Myocyte (in vitro differentiated cells): ENCODE measurements at regions not wholly inside any gene's neighbourhood (a gene's known extent, or its start where the extent isn't known, plus 50 kb on each side); places are given as distances from the start of the nearest gene placed in this dataset.
A peak's percentile ranks its signal among the peaks of the same experiment; 100 is the strongest.
"Not testable (repeated sequence)": the region's sequence is repeated elsewhere in the genome, so short reads cannot be mapped to it uniquely, and the experiment has no call there.

Experiments used
- DNase-seq: peaks from one replicate; pipeline ENCODE4 v3.0.0-alpha.2; 2012; ENCODE audit warnings: low read depth

- no peak for DNase-seq
These were observed 174.7 kb downstream of the MAP2K4 start for GRCh38 chr17:12195418-12195817.

DNA sequence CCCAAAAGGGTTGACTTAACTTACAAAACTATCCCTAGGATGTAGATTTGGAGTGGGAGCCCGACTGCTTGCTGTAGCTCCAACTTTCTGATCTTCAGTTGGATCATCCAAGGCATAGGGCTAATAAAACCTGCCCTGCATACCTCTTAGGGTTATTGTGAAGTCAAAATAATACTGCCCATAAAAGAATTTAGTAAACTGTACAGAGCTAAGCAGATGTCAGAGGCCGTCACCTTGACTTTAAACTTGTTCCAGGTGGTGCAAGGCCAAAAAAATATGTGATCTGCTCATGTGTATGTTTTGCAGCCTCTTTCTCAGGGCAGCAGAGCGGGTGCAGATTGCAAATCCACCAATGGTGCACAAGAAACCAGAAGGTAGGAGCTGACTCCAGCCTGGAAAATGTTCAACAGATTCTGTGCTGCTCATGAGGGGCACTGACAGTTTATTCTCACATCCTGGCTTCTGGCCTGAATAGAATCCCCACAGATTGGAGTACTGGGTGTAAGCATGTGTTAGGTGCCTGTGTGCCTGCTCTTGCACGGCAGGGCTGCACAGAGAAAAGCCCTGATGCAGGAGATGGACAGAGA, 180.7 kb downstream of the MAP2K4 start:
- DNase-seq: no peak

DNA sequence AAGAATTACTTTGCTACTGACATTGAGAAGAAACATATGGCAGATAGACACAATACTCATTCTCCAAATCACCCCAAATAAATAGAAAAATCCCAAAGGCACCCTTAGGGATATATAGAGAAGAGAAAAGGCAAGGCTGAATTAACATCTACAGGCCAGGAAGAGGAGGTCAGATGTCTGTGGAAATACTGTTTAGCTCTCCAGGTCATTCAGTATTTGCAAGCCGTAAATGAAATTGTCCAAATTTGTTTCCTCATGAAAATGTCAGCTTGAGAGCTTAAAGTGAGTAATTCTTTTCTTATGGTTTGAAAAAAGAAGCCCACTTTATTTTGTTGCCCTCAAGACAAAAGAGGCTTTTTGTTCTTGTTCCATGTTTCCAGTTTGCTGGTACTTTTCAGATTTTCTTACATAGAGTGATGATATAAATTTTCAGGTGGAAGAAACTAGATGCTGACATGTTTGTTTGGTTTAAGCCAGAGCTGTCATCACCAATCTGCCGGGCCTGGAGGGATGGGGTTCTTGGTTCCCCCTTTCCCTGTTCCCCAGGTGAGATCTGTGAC, 189.0 kb downstream of the MAP2K4 start:
- DNase-seq: no peak

DNA sequence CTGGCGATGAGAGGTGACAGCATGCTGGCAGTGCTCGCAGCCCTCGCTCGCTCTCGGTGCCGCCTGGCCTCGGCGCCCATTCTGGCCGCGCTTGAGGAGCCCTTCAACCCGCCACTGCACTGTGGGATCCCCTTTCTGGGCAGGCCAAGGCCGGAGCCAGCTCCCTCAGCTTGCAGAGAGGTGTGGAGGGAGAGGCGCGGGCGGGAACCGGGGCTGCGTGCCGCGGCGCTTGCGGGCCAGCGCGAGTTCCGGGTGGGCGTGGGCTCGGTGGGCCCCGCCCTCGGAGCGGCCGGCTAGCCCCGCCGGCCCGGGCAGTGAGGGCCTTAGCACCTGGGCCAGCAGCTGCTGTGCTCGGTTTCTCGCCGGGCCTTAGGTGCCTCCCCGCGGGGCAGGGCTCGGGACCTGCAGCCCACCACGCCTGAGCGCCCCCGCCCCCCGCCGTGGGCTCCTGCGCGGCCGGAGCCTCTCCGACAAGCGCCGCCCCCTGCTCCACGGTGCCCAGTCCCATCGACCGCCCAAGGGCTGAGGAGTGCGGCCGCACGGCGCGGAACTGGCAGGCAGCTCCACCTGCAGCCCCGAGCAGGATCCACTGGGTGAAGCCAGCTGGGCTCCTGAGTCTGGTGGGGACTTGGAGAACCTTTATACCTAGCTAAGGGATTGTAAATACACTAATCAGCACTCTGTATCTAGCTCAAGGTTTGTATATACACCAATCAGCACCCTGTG, 200.2 kb downstream of the MAP2K4 start:
- DNase-seq: not testable (repeated sequence)

DNA sequence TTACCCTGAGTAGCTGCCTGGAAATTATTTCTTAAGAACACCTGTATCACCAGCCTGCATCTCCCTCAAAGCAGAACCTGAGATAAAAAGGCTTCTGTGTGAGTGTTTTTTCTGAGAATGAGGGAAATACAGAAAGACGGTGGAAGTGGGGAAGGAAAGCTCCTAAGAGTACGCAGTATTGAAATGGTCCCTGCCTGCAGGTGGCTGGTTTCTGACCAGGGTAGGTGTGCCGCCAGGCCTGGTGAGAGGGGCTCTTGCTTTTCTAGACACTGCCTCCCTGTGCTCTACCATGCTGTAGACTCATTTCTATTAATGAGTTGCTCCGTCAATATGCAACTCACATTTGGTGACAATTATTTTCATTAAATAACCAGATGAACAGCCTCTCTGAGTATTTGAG, 201.7 kb downstream of the MAP2K4 start:
- DNase-seq: no peak

GRCh38 chr17:12227547-12227946, 206.9 kb downstream of the MAP2K4 start:
- DNase-seq: no peak

- DNase-seq: no peak
These were observed 208.7 kb downstream of the MAP2K4 start for GRCh38 chr17:12229335-12229734.

DNA sequence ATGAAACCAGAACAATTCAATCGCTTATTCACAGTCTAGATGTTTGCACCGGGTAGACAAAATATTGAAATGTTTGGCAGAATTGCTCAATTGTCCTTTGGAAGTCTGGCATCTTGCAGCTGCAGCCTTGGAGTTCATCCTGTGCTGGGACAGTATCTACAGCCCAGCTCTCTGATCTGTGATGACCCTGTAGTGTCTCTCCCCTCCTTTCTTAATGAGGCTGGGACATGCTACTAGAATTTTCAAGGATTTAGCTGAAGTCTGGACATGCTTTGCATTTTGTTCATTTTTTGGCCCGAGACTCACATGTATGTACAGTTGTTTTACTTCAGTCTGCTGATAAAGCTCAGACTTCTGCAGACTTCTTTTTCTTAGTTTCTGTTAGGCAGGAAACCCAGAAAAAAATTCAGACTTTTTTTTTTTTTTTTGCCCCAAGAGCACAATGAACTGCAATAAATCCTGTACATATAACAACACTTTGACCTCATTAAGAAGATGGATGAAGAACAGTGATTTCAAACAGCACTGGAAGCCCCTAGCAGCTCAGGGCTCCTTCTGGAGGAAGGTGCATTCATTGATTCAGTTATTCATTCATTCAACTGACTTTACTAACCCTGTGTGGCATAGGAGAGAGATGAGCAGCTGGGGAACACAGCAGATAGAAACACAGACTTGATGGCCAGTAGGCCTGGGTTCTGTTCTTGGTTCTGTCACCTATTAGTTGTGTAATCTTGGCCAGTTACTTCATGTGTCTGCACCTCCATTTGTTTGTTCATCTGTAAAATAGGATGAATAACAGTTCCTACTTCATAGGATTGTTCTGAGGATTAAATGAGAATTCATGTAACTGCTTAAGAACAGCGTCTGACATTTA, 210.0 kb downstream of the MAP2K4 start:
- DNase-seq: no peak

GRCh38 chr17:12231355-12231682, 210.6 kb downstream of the MAP2K4 start:
- DNase-seq: no peak

DNA sequence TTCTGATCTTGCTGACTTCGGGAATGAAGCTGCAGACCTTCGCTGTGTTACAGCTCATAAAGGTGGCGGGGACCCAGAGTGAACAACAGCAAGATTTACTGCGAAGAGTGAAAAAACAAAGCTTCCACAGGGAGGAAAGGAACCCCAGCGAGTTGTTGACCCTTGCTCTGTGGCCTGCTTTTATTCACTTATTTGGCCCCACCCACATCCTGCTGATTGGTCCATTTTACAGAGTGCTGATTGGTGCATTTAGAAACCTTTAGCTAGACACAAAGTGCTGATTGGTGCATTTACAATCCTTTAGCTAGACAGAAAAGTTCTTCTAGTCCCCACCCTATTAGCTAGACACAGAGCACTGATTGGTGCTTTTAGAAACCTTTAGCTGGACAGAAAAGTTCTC, 218.3 kb downstream of the MAP2K4 start:
- DNase-seq: not testable (repeated sequence)

GRCh38 chr17:12242345-12242954, 221.8 kb downstream of the MAP2K4 start:
- no peak for DNase-seq

DNA sequence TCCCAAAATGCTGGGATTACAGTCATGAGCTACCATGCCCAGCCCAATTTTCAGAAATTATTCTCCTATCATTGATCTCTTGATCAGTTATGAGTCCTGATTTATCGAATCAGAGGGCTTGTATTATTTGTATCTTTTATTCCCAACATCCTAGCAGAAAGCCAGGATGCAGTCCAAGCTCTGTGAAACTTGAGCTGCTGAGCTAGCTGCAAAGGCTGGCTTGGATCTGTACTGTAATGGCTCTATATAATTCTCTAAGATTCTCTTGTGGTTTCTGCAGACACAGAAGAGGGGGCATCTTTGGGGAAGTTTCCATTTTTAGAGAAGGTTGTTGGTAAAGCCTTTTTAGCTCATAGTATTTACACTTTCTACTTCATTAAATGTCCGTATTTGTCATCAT, 227.1 kb downstream of the MAP2K4 start:
- DNase-seq: no peak

- DNase-seq: no peak
These were observed 230.3 kb downstream of the MAP2K4 start for GRCh38 chr17:12250973-12251372.

GRCh38 chr17:12252462-12252861, 231.8 kb downstream of the MAP2K4 start:
- DNase-seq: no peak

- no peak for DNase-seq
These were observed 233.8 kb downstream of the MAP2K4 start for GRCh38 chr17:12254460-12254859.

GRCh38 chr17:12256380-12256995, 235.8 kb downstream of the MAP2K4 start:
- DNase-seq: peak; percentile 57

DNA sequence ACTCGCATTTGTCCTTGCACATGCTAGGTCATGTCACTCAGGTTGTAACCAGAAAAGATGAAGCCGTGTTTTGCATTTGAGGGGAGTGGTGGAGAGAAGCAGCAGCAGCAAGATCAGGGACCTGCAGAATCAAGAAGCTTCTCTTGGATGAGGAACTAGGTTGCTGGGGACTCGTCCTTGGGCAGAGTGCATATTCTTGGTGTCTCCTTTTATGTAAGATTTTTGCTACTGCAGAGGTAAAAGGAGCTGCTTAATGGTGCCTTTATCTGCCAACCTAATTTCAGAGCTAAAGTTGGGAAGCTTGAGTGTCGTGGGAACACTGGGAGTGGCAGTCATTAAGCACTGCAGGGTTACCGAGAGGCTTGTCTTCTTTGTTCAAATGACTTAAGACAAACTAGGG, 236.5 kb downstream of the MAP2K4 start:
- DNase-seq: no peak

DNA sequence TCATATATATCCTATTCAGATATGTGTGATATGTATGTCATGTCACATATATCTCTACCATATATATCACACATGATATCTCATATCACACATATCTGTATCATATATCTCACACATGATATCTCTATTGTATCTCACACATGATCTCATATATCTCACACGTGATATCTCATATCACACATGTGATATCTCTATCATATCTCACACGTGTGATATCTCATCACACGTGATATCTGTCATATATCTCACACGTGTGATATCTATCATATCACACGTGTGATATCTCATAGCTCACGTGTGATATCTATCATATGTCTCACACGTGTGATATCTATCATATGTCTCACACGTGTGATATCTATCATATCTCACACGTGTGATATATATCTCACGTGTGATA, 240.7 kb downstream of the MAP2K4 start:
- DNase-seq: no peak

DNA sequence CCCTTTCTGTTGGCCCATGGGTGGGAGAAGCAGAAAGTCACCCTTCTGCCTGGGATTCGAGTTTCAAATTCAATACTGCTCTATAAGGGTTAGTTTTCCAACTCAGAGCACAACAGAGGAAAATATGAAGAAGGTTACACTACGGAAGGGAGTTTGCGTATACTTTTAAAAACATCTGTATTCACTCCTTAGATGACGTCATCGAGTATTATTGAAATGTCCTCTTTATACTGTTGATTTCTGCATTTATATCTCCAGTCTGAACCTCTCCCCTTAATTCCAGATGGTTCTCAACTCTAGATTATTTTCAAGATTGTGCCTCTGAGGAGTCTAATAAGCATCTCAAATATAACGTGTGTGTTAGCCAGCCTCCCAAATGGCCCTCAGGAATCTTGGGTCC, 249.1 kb downstream of the MAP2K4 start:
- DNase-seq: no peak

DNA sequence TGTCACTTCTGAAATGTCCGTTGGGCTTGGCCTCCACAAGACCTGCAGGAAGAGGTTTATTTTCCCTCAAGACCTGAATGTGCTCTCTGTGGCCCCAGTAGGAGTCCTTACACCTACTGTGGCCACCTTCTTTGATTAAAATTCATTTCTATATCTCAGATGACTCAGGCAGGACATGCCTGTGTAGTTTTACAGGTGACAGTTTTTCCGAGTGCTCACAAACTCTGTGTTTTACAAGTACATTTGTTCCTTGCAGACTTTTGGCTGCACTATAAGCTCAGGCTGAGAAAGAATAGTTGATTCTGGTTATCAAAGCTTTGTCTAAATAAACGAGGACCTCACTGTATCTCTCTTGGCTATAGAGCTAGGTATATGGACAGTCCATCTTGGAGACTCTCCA, 257.1 kb downstream of the MAP2K4 start:
- no peak for DNase-seq

DNA sequence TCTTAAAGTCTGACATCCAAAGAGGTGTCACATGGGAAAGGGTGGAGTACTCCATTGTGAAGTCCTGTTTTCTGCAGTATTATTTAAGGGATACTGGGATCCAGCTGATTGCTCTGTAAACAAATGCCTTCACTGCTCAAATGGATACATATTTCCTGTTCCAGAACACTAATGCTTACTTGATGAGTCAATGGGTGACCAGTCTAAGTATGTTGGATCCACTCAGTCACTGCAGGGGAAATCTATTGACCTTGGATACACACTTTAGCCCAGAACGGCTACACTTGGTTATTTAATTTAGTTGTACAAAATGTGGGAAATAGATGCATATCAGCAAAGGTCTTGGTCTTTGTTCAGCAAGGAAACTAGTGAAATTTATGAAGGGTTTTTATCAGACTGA, 261.4 kb downstream of the MAP2K4 start:
- DNase-seq: no peak
